ENCODE measurements at regions not wholly inside any gene's neighbourhood (a gene's known extent, or its start where the extent isn't known, plus 50 kb on each side); places are given as distances from the start of the nearest gene placed in this dataset.

DNA sequence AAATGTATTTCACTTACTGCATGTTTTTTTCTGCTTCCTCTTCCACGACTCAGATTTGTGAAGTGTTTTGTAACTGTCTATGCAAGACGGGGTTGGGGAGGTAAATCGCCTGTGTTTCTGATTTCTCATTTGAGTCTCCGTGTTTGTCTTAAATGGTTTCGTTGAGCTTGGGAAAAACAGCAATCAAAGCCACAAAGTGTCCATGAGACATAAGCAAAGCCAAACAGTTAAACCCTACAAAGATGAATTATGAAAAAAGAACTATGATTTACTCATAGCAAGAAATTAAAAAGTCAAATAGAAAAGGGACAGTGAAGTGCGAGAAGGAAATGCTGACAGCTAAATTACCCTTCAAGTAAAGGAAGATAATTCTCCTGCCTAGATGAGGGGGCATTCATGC is 164.3 kb upstream of the TMPO start:
- H3K4me3 ChIP-seq (ENCODE audit: low read depth in 1 of 2, low read length in 2 of 2): no peak overlapping the region
- WGBS, 2 donors: 60 to 69% methylated on average over 6 of the region's 6 CpGs
- H3K27ac ChIP-seq (ENCODE audit: low read depth in 2 of 2, low read length in 1 of 2): no peak overlapping the region
- no peaks in the 10 kb centered on the region for H3K36me3 ChIP-seq (ENCODE audit: control insufficient read depth in 2 of 2, insufficient read depth in 2 of 2, low read length in 1 of 2)
- H3K4me1 ChIP-seq (ENCODE audit: control insufficient read depth in 2 of 2, insufficient read depth in 2 of 2, low read length in 1 of 2): no peaks in the 10 kb centered on the region
- H3K27me3 ChIP-seq (ENCODE audit: control insufficient read depth in 1 of 2, insufficient read depth in 2 of 2, low read length in 2 of 2): no peaks in the 10 kb centered on the region
- peaks cover 0 to 2% of the 10 kb centered on the region in 2 donors for H3K9me3 ChIP-seq (ENCODE audit: control insufficient read depth in 2 of 2, insufficient read depth in 1 of 2, low read depth in 1 of 2, low read length in 1 of 2)

DNA sequence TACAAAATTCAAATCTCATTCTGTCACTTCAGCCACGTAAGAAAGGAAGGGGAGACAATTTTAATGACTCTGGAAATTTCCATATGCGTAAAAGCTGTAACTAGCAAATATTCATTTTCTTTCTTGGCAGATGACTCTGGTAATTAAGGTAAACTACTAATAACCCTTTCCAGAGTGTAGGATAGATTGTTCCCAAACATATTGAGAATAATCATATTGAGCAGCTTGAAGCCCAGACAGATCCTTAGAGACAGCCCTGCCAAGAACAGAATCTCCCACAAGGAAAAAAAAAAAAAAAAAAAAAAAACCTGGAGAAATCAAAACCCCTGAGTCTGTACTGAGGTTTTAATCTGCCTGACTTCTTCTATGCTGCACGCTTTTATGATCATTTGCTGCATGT is 163.6 kb upstream of the TMPO start:
- H3K4me1 ChIP-seq (ENCODE audit: control insufficient read depth in 2 of 2, insufficient read depth in 2 of 2, low read length in 1 of 2): no peaks in the 10 kb centered on the region

DNA sequence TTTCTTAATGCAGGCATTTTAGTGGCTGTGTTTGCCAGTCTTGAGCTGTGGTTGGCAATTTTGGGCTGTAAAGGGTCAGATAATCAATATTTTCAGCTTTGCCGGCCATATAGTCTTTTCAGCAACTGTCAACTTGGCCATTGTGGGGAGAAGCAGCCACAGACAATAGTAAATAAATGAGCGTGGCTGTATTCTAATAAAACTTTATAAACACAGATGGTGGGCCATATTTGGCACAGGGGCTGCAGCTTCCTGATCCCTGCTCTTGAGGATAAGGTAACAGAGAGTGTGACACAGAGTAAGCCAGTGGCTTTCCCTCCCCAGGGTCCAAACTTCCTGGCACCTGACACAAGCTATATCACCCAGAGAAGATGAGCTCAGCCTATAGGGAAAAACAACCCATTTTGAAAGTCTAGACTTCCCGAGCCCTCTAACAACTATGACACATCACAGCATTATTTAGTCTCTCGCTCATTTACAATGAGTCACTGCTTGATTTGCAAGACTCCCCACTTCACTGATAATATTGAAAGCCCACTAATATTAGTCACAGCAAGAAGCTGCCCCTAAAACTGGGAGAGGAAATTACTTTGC is 163.1 kb upstream of the TMPO start:
- WGBS, 2 donors: 50 to 56% methylated on average over 4 of the region's 4 CpGs
- Histone ChIP-seq H3K27ac (ENCODE audit: low read depth in 2 of 2, low read length in 1 of 2) (no peak overlapping the region), H3K36me3 (ENCODE audit: control insufficient read depth in 2 of 2, insufficient read depth in 2 of 2, low read length in 1 of 2) (no peaks in the 10 kb centered on the region), H3K4me1 (ENCODE audit: control insufficient read depth in 2 of 2, insufficient read depth in 2 of 2, low read length in 1 of 2) (no peaks in the 10 kb centered on the region), H3K9me3 (ENCODE audit: control insufficient read depth in 2 of 2, insufficient read depth in 1 of 2, low read depth in 1 of 2, low read length in 1 of 2) (peaks cover 0 to 2% of the 10 kb centered on the region in 2 donors), H3K27me3 (ENCODE audit: control insufficient read depth in 1 of 2, insufficient read depth in 2 of 2, low read length in 2 of 2) (no peaks in the 10 kb centered on the region), H3K4me3 (ENCODE audit: low read depth in 1 of 2, low read length in 2 of 2) (no peak overlapping the region)

More for the DNA sequence above, 163.6 kb upstream of the TMPO start:
- no peaks in the 10 kb centered on the region for H3K27me3 ChIP-seq (ENCODE audit: control insufficient read depth in 1 of 2, insufficient read depth in 2 of 2, low read length in 2 of 2)
- no peaks in the 10 kb centered on the region for H3K36me3 ChIP-seq (ENCODE audit: control insufficient read depth in 2 of 2, insufficient read depth in 2 of 2, low read length in 1 of 2)
- peaks cover 0 to 2% of the 10 kb centered on the region in 2 donors for H3K9me3 ChIP-seq (ENCODE audit: control insufficient read depth in 2 of 2, insufficient read depth in 1 of 2, low read depth in 1 of 2, low read length in 1 of 2)
- H3K4me3 ChIP-seq (ENCODE audit: low read depth in 1 of 2, low read length in 2 of 2): no peak overlapping the region
- WGBS, 2 donors: 84 to 87% methylated on average over 3 of the region's 3 CpGs
- H3K27ac ChIP-seq (ENCODE audit: low read depth in 2 of 2, low read length in 1 of 2): no peak overlapping the region

DNA sequence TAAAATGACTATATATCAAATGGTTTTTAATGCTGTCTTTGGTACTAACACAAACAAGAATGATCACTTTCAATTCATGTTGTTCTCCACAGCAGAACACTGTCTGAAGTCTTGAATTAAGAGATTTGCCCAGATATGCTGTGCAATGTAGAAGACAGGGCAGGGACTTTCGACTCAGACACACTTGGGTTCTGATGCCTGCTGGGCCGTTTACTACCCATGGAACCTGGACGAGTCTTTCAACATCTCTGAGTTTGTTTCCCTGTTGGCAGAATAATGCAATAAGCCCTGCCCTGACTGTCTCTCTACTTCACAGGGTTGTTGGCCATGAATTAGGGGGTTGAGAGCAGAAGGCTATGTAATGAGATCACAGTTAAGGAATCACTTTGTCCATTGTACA is 162.6 kb upstream of the TMPO start:
- H3K4me1 ChIP-seq (ENCODE audit: control insufficient read depth in 2 of 2, insufficient read depth in 2 of 2, low read length in 1 of 2): no peaks in the 10 kb centered on the region

DNA sequence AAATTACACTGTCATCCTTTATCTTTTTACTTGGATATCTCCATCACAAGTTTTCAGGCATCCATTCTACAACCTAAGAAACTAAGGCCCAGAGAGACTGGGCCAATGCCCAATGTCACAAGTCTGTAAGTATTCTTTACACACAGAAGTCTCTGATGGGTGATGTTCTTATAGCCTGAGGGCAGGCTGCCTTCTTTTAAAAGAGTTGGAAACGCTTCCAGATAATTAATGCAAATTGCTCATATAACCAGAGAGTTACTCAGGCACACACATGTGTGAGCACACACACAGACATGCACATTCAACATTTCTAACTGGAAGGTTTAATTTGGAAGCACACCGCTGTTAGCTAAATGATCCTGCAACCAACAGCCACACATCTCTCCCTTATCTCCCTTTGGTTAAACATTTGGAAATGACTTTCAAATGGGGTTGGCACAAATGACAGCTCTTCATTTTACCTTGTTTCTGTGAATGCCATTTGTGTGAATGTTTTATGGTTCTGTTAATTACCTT is 160.8 kb upstream of the TMPO start:
- 47 to 57% methylated on average over 2 of the region's 2 CpGs for WGBS, 2 donors
- Histone ChIP-seq H3K4me3 (ENCODE audit: low read depth in 1 of 2, low read length in 2 of 2) (no peak overlapping the region), H3K27me3 (ENCODE audit: control insufficient read depth in 1 of 2, insufficient read depth in 2 of 2, low read length in 2 of 2) (no peaks in the 10 kb centered on the region), H3K27ac (ENCODE audit: low read depth in 2 of 2, low read length in 1 of 2) (no peak overlapping the region), H3K4me1 (ENCODE audit: control insufficient read depth in 2 of 2, insufficient read depth in 2 of 2, low read length in 1 of 2) (no peaks in the 10 kb centered on the region), H3K9me3 (ENCODE audit: control insufficient read depth in 2 of 2, insufficient read depth in 1 of 2, low read depth in 1 of 2, low read length in 1 of 2) (peaks cover 0 to 2% of the 10 kb centered on the region in 2 donors), H3K36me3 (ENCODE audit: control insufficient read depth in 2 of 2, insufficient read depth in 2 of 2, low read length in 1 of 2) (no peaks in the 10 kb centered on the region)

More for the DNA sequence above, 162.6 kb upstream of the TMPO start:
- Histone ChIP-seq H3K27me3 (ENCODE audit: control insufficient read depth in 1 of 2, insufficient read depth in 2 of 2, low read length in 2 of 2) (no peaks in the 10 kb centered on the region), H3K36me3 (ENCODE audit: control insufficient read depth in 2 of 2, insufficient read depth in 2 of 2, low read length in 1 of 2) (no peaks in the 10 kb centered on the region), H3K27ac (ENCODE audit: low read depth in 2 of 2, low read length in 1 of 2) (no peak overlapping the region), H3K4me3 (ENCODE audit: low read depth in 1 of 2, low read length in 2 of 2) (no peak overlapping the region), H3K9me3 (ENCODE audit: control insufficient read depth in 2 of 2, insufficient read depth in 1 of 2, low read depth in 1 of 2, low read length in 1 of 2) (peaks cover 0 to 2% of the 10 kb centered on the region in 2 donors)
- WGBS, 2 donors: 41 to 45% methylated on average over 3 of the region's 3 CpGs

DNA sequence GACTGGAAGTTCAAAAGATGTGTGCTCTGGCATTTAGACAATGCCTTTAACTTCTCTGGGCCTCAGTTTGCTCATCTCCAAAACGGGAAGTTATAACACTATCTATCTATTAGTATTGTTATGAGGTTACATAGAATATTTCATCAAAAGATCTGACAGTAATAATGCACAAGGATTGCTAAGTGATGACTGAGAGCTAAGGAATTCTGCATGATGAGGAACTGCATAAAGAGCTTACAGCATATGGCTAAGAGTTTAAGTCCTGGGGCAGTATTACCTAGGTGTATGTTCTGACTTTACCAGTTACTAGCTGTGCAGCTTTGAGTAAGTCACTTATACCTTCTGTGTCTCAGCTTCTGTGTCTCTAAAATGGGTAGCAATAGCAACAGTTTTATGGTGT is 160.1 kb upstream of the TMPO start:
- Histone ChIP-seq H3K36me3 (ENCODE audit: control insufficient read depth in 2 of 2, insufficient read depth in 2 of 2, low read length in 1 of 2) (no peaks in the 10 kb centered on the region), H3K9me3 (ENCODE audit: control insufficient read depth in 2 of 2, insufficient read depth in 1 of 2, low read depth in 1 of 2, low read length in 1 of 2) (peaks cover 0 to 2% of the 10 kb centered on the region in 2 donors), H3K4me1 (ENCODE audit: control insufficient read depth in 2 of 2, insufficient read depth in 2 of 2, low read length in 1 of 2) (no peaks in the 10 kb centered on the region), H3K27ac (ENCODE audit: low read depth in 2 of 2, low read length in 1 of 2) (no peak overlapping the region), H3K27me3 (ENCODE audit: control insufficient read depth in 1 of 2, insufficient read depth in 2 of 2, low read length in 2 of 2) (no peaks in the 10 kb centered on the region), H3K4me3 (ENCODE audit: low read depth in 1 of 2, low read length in 2 of 2) (no peak overlapping the region)
- 48 to 55% methylated on average over 1 of the region's 1 CpG for WGBS, 2 donors

DNA sequence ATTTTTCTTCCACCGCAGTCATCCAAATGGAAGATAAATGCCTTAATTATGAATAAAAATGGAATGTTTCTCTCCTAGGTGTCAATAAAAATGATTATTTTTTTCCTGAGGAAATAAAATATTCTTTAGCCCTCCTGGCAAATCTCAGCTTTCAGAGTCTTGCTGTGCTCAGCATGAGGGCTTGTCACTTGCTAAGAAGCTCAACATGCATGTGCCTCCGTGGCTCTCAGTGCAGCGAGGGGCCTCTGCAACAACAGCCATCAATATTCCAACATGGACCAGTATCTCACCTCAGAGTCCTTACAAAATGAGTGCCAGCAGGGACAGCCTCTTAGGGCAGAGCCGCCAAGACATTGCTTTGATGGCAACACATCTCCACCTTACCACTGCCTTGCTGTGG is 159.5 kb upstream of the TMPO start:
- Histone ChIP-seq H3K27ac (ENCODE audit: low read depth in 2 of 2, low read length in 1 of 2) (no peak overlapping the region), H3K4me1 (ENCODE audit: control insufficient read depth in 2 of 2, insufficient read depth in 2 of 2, low read length in 1 of 2) (no peaks in the 10 kb centered on the region), H3K9me3 (ENCODE audit: control insufficient read depth in 2 of 2, insufficient read depth in 1 of 2, low read depth in 1 of 2, low read length in 1 of 2) (peaks cover 0 to 2% of the 10 kb centered on the region in 2 donors), H3K4me3 (ENCODE audit: low read depth in 1 of 2, low read length in 2 of 2) (no peak overlapping the region), H3K36me3 (ENCODE audit: control insufficient read depth in 2 of 2, insufficient read depth in 2 of 2, low read length in 1 of 2) (no peaks in the 10 kb centered on the region), H3K27me3 (ENCODE audit: control insufficient read depth in 1 of 2, insufficient read depth in 2 of 2, low read length in 2 of 2) (no peaks in the 10 kb centered on the region)
- WGBS, 2 donors: 77 to 82% methylated on average over 4 of the region's 4 CpGs

DNA sequence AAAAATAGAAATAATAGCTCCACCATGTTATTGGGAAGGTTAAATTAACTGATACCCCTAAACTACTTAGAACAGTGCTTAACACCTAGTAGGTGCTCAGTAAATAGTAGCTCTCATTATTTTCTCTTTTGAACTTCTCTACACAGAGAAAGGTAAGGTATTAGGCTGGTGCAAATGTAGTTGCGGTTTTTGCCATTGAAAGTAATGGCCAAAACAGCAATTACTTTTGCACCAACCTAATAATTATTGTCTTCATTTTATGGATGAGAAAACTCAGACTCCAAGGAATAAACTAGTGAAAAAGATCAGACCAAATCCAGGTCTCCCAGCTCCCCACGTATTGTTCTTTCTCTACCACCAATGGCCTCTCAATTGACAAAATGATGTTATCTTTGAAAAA is 157.2 kb upstream of the TMPO start:
- Histone ChIP-seq H3K4me1 (ENCODE audit: control insufficient read depth in 2 of 2, insufficient read depth in 2 of 2, low read length in 1 of 2) (no peaks in the 10 kb centered on the region), H3K9me3 (ENCODE audit: control insufficient read depth in 2 of 2, insufficient read depth in 1 of 2, low read depth in 1 of 2, low read length in 1 of 2) (peaks cover 0 to 2% of the 10 kb centered on the region in 2 donors), H3K36me3 (ENCODE audit: control insufficient read depth in 2 of 2, insufficient read depth in 2 of 2, low read length in 1 of 2) (no peaks in the 10 kb centered on the region), H3K4me3 (ENCODE audit: low read depth in 1 of 2, low read length in 2 of 2) (no peak overlapping the region), H3K27me3 (ENCODE audit: control insufficient read depth in 1 of 2, insufficient read depth in 2 of 2, low read length in 2 of 2) (no peaks in the 10 kb centered on the region), H3K27ac (ENCODE audit: low read depth in 2 of 2, low read length in 1 of 2) (no peak overlapping the region)
- WGBS, 2 donors: 70 to 74% methylated on average over 2 of the region's 2 CpGs

DNA sequence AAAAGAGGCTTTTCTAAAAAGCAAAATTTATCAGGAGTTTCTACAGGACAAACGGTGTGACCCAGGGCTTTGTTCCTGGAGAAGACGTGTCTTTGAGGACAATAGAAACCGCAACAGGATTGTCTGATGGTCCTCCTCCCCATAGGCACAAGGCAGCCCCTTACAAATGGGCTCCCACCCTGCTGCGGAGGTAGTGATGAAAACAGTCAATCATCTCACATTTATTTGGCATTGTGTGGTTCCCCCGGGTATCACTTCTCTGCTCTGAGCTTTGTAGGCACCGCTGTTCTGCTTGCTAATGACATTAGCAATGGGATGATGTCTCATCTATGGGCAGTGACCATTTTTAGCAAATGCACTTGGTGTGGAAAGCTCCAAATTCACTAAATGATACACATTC is 155.5 kb upstream of the TMPO start:
- Histone ChIP-seq H3K27me3 (ENCODE audit: control insufficient read depth in 1 of 2, insufficient read depth in 2 of 2, low read length in 2 of 2) (no peaks in the 10 kb centered on the region), H3K9me3 (ENCODE audit: control insufficient read depth in 2 of 2, insufficient read depth in 1 of 2, low read depth in 1 of 2, low read length in 1 of 2) (peaks cover 0 to 2% of the 10 kb centered on the region in 2 donors), H3K36me3 (ENCODE audit: control insufficient read depth in 2 of 2, insufficient read depth in 2 of 2, low read length in 1 of 2) (no peaks in the 10 kb centered on the region), H3K4me3 (ENCODE audit: low read depth in 1 of 2, low read length in 2 of 2) (no peak overlapping the region), H3K27ac (ENCODE audit: low read depth in 2 of 2, low read length in 1 of 2) (no peak overlapping the region), H3K4me1 (ENCODE audit: control insufficient read depth in 2 of 2, insufficient read depth in 2 of 2, low read length in 1 of 2) (no peaks in the 10 kb centered on the region)
- WGBS, 2 donors: 80 to 85% methylated on average over 6 of the region's 6 CpGs

DNA sequence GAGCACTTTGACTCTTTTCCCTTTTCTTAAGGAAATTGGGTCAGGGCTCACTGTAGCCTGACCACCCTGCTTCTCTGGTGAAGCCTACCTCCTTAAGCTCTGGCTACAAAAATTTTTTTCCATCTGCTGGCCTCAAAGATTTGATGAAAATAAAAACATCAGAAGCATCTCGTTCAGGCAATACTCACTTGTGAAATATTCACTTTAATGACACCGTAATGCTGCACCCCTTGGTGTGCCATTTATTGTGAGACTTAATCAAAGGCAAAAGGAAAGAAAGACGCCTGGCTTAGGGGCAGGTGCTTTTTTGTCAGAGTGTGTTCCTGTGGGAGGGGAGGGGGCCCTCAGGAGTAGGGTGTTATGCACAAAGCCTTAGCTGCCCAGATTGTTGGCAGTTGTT is 155.0 kb upstream of the TMPO start:
- 63 to 72% methylated on average over 3 of the region's 3 CpGs for WGBS, 2 donors

More for the DNA sequence above, 155.0 kb upstream of the TMPO start:
- H3K27ac ChIP-seq (ENCODE audit: low read depth in 2 of 2, low read length in 1 of 2): no peak overlapping the region
- H3K4me1 ChIP-seq (ENCODE audit: control insufficient read depth in 2 of 2, insufficient read depth in 2 of 2, low read length in 1 of 2): no peaks in the 10 kb centered on the region
- peaks cover 0 to 2% of the 10 kb centered on the region in 2 donors for H3K9me3 ChIP-seq (ENCODE audit: control insufficient read depth in 2 of 2, insufficient read depth in 1 of 2, low read depth in 1 of 2, low read length in 1 of 2)
- H3K36me3 ChIP-seq (ENCODE audit: control insufficient read depth in 2 of 2, insufficient read depth in 2 of 2, low read length in 1 of 2): no peaks in the 10 kb centered on the region
- no peak overlapping the region for H3K4me3 ChIP-seq (ENCODE audit: low read depth in 1 of 2, low read length in 2 of 2)
- no peaks in the 10 kb centered on the region for H3K27me3 ChIP-seq (ENCODE audit: control insufficient read depth in 1 of 2, insufficient read depth in 2 of 2, low read length in 2 of 2)

Measured in esophagus (tissue), 2 donors.